GM21390 (cell line): ENCODE measurements at regions not wholly inside any gene's neighbourhood (a gene's known extent, or its start where the extent isn't known, plus 50 kb on each side); places are given as distances from the start of the nearest gene placed in this dataset.

Experiments used
- ATAC-seq: cut with Tn5 transposase; IDR thresholded peaks from one replicate; pipeline ENCODE4 v1.9.1; 2021; ENCODE audit not compliant: unreplicated experiment

DNA sequence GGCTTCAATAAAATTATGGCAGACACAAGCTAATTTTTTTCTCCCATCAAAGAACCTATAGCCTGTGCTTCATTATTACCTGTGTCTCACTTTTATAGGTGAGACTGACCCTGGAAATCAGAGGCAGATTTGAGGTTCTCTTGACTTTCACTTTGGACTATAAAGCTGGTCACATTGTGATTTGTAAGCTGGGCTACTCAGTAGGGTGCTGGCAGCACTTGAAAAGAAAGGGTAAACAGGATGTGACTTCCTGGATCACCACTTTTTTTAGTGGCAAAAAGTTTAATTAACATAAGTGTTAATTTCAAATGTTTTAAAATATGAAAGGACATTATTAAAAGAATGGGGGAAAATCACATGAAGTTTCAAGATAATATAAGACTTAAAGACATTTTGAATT is 50.6 kb upstream of the GATB start:
- no peak for ATAC-seq
